IMR-90 (cell line): ENCODE measurements at regions not wholly inside any gene's neighbourhood (a gene's known extent, or its start where the extent isn't known, plus 50 kb on each side); places are given as distances from the start of the nearest gene placed in this dataset.

Experiments used
- ATAC-seq: fragments of 200-7000 bp; cut with Tn5 transposase; 2 replicates; pipeline ENCODE4 v1.9.1; 2020; ENCODE audit warnings: low read depth, mild to moderate bottlenecking, moderate library complexity
- BruUV-seq: library from RNA; stranded (reverse); fragments of 400-500 nt; replicated peaks from 2 replicates; lab custom pipeline; 2021; lab: Mats Ljungman, UMichigan
- CTCF ChIA-PET: fragments of 300-600 bp; formaldehyde crosslinking; extraction: SDS; loops from one replicate; lab custom pipeline; 2021; ENCODE audit warnings: antibody characterized with exemption; lab: Yijun Ruan, JAX
- POLR2A ChIA-PET: fragments of 300-600 bp; sonication (Branson Sonifier 250); formaldehyde crosslinking; loops from one replicate; lab custom pipeline; 2022; ENCODE audit warnings: antibody characterized with exemption; ENCODE audit not compliant: unreplicated experiment; lab: Charles Lee
- DNase-seq: peaks from one replicate; pipeline ENCODE4 v3.0.0; 2013
- H2AFZ ChIP-seq: replicated peaks from 2 replicates; pipeline ENCODE3; 2013; ENCODE audit warnings: low read length, mild to moderate bottlenecking; ENCODE audit not compliant: poor library complexity
- H2AK5ac ChIP-seq: 2 replicates; pipeline ENCODE4 v1.6.1; 2013; ENCODE audit warnings: low read depth, low read length, inconsistent platforms
- H2AK9ac ChIP-seq: replicated peaks from 2 replicates; pipeline ENCODE3; 2013; ENCODE audit warnings: mild to moderate bottlenecking, low read depth, low read length, moderate library complexity; ENCODE audit not compliant: poor library complexity
- H2BK120ac ChIP-seq: 2 replicates; pipeline ENCODE4 v1.6.1; 2013; ENCODE audit warnings: low read depth, low read length, inconsistent platforms
- H2BK15ac ChIP-seq: 3 replicates; pipeline ENCODE4 v1.6.1; 2013; ENCODE audit warnings: low read depth, low read length, inconsistent platforms
- H2BK20ac ChIP-seq: 2 replicates; pipeline ENCODE4 v1.6.1; 2013; ENCODE audit warnings: low read depth, mild to moderate bottlenecking, inconsistent platforms, low read length, moderate library complexity
- H2BK5ac ChIP-seq: 2 replicates; pipeline ENCODE4 v1.6.1; 2013; ENCODE audit warnings: mild to moderate bottlenecking, low read depth, low read length, inconsistent platforms; ENCODE audit not compliant: poor library complexity, severe bottlenecking
- H3K14ac ChIP-seq: replicated peaks from 2 replicates; pipeline ENCODE4 v1.6.1; 2013; ENCODE audit warnings: low read depth, low read length, inconsistent platforms
- H3K18ac ChIP-seq: 2 replicates; pipeline ENCODE4 v1.6.1; 2013; ENCODE audit warnings: low read depth, low read length, control low read depth
- H3K23ac ChIP-seq: 2 replicates; pipeline ENCODE4 v1.6.1; 2013; ENCODE audit warnings: low read depth, low read length, inconsistent platforms
- H3K27ac ChIP-seq: 2 replicates; pipeline ENCODE4 v1.5.1; 2013; ENCODE audit warnings: mild to moderate bottlenecking, control low read depth, low read length; ENCODE audit not compliant: insufficient read depth
- H3K27me3 ChIP-seq: 2 replicates; pipeline ENCODE4 v1.6.1; 2013; ENCODE audit warnings: low read length; ENCODE audit not compliant: control insufficient read depth, insufficient read depth
- H3K36me3 ChIP-seq: 2 replicates; pipeline ENCODE4 v1.6.1; 2013; ENCODE audit warnings: low read length, mixed read lengths; ENCODE audit not compliant: control insufficient read depth, insufficient read depth
- H3K4ac ChIP-seq: 2 replicates; pipeline ENCODE4 v1.6.1; 2013; ENCODE audit warnings: low read depth, low read length, inconsistent platforms
- H3K4me1 ChIP-seq: 2 replicates; pipeline ENCODE4 v1.6.1; 2013; ENCODE audit warnings: low read length, mixed read lengths; ENCODE audit not compliant: control insufficient read depth, insufficient read depth
- H3K4me2 ChIP-seq: 2 replicates; pipeline ENCODE4 v1.6.1; 2013; ENCODE audit warnings: low read depth, mild to moderate bottlenecking, control low read depth, low read length, moderate library complexity
- H3K4me3 ChIP-seq: 2 replicates; pipeline ENCODE4 v1.5.1; 2013; ENCODE audit warnings: low read depth, mild to moderate bottlenecking, control low read depth, low read length, moderate library complexity; ENCODE audit not compliant: insufficient read depth
- H3K56ac ChIP-seq: 2 replicates; pipeline ENCODE4 v1.6.1; 2013; ENCODE audit warnings: low read length, inconsistent platforms; ENCODE audit not compliant: insufficient read depth; ENCODE audit errors: extremely low read depth
- H3K79me1 ChIP-seq, 2 experiments: 2 replicates each; pipeline ENCODE4 v1.6.1; 2013; ENCODE audit warnings: low read length in 2 of 2, inconsistent platforms in 1 of 2, low read depth in 1 of 2
- H3K9ac ChIP-seq: 2 replicates; pipeline ENCODE4 v1.6.1; 2013; ENCODE audit warnings: low read depth, low read length, control low read depth
- H3K9me1 ChIP-seq: 2 replicates; pipeline ENCODE4 v1.6.1; 2013; ENCODE audit warnings: low read length, inconsistent platforms; ENCODE audit not compliant: insufficient read depth
- H3K9me3 ChIP-seq: 2 replicates; pipeline ENCODE4 v1.6.1; 2013; ENCODE audit warnings: low read length; ENCODE audit not compliant: control insufficient read depth, insufficient read depth
- H4K20me1 ChIP-seq: 2 replicates; pipeline ENCODE4 v1.6.1; 2013; ENCODE audit warnings: low read length, inconsistent platforms; ENCODE audit not compliant: insufficient read depth
- H4K5ac ChIP-seq: 2 replicates; pipeline ENCODE4 v1.6.1; 2013; ENCODE audit warnings: mild to moderate bottlenecking, low read depth, low read length, control low read depth
- H4K8ac ChIP-seq, 2 experiments: 2 replicates each; pipeline ENCODE4 v1.6.1; 2013; ENCODE audit warnings: low read depth in 2 of 2, low read length in 2 of 2, control low read depth in 1 of 2, inconsistent platforms in 1 of 2
- H4K91ac ChIP-seq: 2 replicates; pipeline ENCODE4 v1.6.1; 2013; ENCODE audit warnings: low read depth, low read length, inconsistent platforms; ENCODE audit not compliant: insufficient read depth
- BHLHE40 ChIP-seq: fragments of 150-350 bp; IDR thresholded peaks from 2 replicates; pipeline ENCODE4 v1.6.1; 2016; ENCODE audit warnings: mild to moderate bottlenecking, low read depth, low read length
- CHD1 ChIP-seq: IDR thresholded peaks from 2 replicates; pipeline ENCODE4 v1.6.1; 2012; ENCODE audit warnings: low read depth, low read length, improper control_type of control experiment
- FOS ChIP-seq: fragments of 150-350 bp; IDR thresholded peaks from 2 replicates; pipeline ENCODE4 v1.6.1; 2016; ENCODE audit warnings: low read depth, low read length
- MAFK ChIP-seq: IDR thresholded peaks from 2 replicates; pipeline ENCODE4 v1.6.1; 2012; ENCODE audit warnings: low read depth, low read length, improper control_type of control experiment
- MAZ ChIP-seq: IDR thresholded peaks from 2 replicates; pipeline ENCODE4 v1.6.1; 2012; ENCODE audit warnings: low read depth, mild to moderate bottlenecking, low read length, improper control_type of control experiment, moderate library complexity, borderline replicate concordance
- NFE2L2 ChIP-seq: fragments of 150-350 bp; IDR thresholded peaks from 2 replicates; pipeline ENCODE4 v1.6.1; 2016; ENCODE audit warnings: low read depth, mild to moderate bottlenecking, low read length
- POLR2A ChIP-seq: IDR thresholded peaks from 2 replicates; pipeline ENCODE4 v1.6.1; 2012; ENCODE audit warnings: mild to moderate bottlenecking, low read depth, low read length
- RAD21 ChIP-seq: IDR thresholded peaks from 2 replicates; pipeline ENCODE4 v1.6.1; 2012; ENCODE audit warnings: low read length, improper control_type of control experiment
- RFX5 ChIP-seq: IDR thresholded peaks from 2 replicates; pipeline ENCODE4 v1.8.0; 2012; ENCODE audit warnings: low read depth, mild to moderate bottlenecking, low read length, moderate library complexity
- SMC3 ChIP-seq: fragments of 150-350 bp; IDR thresholded peaks from 2 replicates; pipeline ENCODE4 v1.6.1; 2016; ENCODE audit warnings: low read depth, mild to moderate bottlenecking, antibody characterized with exemption, low read length, moderate library complexity
- WGBS, 2 experiments: methylation state at CpG; one replicate each; pipeline versions ENCODE4 v1.1.5 to v1.1.7; 2013; ENCODE audit warnings: missing lambda C conversion rate in 2 of 2; ENCODE audit not compliant: insufficient read length in 1 of 2; ENCODE audit errors: extremely low coverage in 2 of 2; 5-methylcytosine and 5-hydroxymethylcytosine counted together
- dilution Hi-C: fragments of 300-500 bp; cut with HindIII; formaldehyde crosslinking; loops from one replicate; pipeline ENCODE4 v1.14.3; 2018; ENCODE audit warnings: low sequenced_read_pairs; ENCODE audit not compliant: unreplicated experiment
- in situ Hi-C: fragments of 300-500 bp; cut with MboI; formaldehyde crosslinking; loops from 3 replicates; pipeline ENCODE4 v1.14.3; 2019; ENCODE audit warnings: low sequenced_read_pairs, inconsistent platforms, mixed read lengths
- intact Hi-C: fragments of 100-400 bp; cut with micrococcal nuclease; formaldehyde crosslinking; loops from 2 replicates; pipeline ENCODE4 v1.10.0; 2022
- TF ChIP-seq, protein P1 (sequence below): fragments of 150-350 bp; IDR thresholded peaks from 2 replicates; pipeline ENCODE4 v1.6.1; 2017; ENCODE audit warnings: mild to moderate bottlenecking, antibody characterized with exemption, low read length, low read depth

DNA sequence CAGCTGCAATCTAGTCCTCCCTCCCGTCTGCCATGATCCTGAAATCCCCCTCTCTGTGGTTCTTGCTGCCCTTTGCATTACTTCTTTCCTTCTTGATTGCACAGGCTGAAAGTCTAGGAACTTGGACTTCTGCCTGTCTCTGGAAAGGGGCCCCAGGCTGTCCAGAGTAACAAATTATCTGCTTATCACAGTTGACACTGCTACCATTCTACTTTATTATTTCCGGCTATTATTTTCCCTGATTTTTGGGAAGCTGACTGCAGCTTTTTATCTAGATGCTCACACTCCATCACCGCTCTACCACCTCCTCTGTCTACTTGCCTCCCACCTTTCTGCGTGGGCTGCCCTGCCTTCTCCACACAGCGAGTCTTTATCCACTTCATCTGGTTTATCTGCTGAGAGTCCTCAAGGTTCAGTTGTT, 202.1 kb upstream of the PLXNA2 start:
- DNase-seq (no peak), ATAC-seq (no peak)
- Histone ChIP-seq H2BK15ac (no peak overlapping the region), H3K79me1 (no peaks in the 10 kb centered on the region), H3K27ac (no peak overlapping the region), H2BK5ac (no peak overlapping the region), H4K8ac (no peak overlapping the region), H3K56ac (no peak overlapping the region), H4K91ac (no peak overlapping the region), H3K27me3 (no peaks in the 10 kb centered on the region), H3K9ac (no peak overlapping the region), H3K36me3 (no peaks in the 10 kb centered on the region), H4K20me1 (no peaks in the 10 kb centered on the region), H3K4me2 (no peak overlapping the region), H4K5ac (no peak overlapping the region), H3K14ac (no peak overlapping the region), H2AFZ (no peak overlapping the region), H2AK5ac (no peak overlapping the region), H2BK120ac (no peak overlapping the region), H3K4ac (no peak overlapping the region), H3K18ac (no peak overlapping the region), H3K4me1 (no peaks in the 10 kb centered on the region), H3K9me1 (no peaks in the 10 kb centered on the region), H3K23ac (no peak overlapping the region), H3K9me3 (no peaks in the 10 kb centered on the region), H2AK9ac (no peak overlapping the region), H3K4me3 (no peak overlapping the region), H2BK20ac (no peak overlapping the region)
- in situ Hi-C loops (no loop called here), dilution Hi-C loops (no loop called here), intact Hi-C loops (no loop called here)
- 27% methylated on average over 3 of the region's 5 CpGs; no CpG with 5 or more reads in 1 of the 2 experiments for WGBS, 2 experiments
- no TSS peak for BruUV-seq
- CTCF ChIA-PET = no interaction called here
- POLR2A ChIA-PET = no interaction called here
- TF ChIP-seq FOS = no peak
- no peak for TF ChIP-seq POLR2A
- TF ChIP-seq, protein P1, sequence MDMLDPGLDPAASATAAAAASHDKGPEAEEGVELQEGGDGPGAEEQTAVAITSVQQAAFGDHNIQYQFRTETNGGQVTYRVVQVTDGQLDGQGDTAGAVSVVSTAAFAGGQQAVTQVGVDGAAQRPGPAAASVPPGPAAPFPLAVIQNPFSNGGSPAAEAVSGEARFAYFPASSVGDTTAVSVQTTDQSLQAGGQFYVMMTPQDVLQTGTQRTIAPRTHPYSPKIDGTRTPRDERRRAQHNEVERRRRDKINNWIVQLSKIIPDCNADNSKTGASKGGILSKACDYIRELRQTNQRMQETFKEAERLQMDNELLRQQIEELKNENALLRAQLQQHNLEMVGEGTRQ = no peak
- no peak for TF ChIP-seq RFX5
- TF ChIP-seq RAD21 = no peak
- TF ChIP-seq BHLHE40 = no peak
- TF ChIP-seq SMC3 = no peak
- TF ChIP-seq MAZ = no peak
- TF ChIP-seq NFE2L2 = no peak
- TF ChIP-seq MAFK = no peak
- TF ChIP-seq CHD1 = no peak
